Stimulated activated CD4-positive, alpha-beta T cell treated with anti-CD3 and anti-CD28 coated beads, Interleukin-15, amount 100 ng/mL, for 1 hour (primary cell): ENCODE measurements at regions not wholly inside any gene's neighbourhood (a gene's known extent, or its start where the extent isn't known, plus 50 kb on each side); places are given as distances from the start of the nearest gene placed in this dataset.

Experiments
- DNase-seq, 2 donors: peaks; one replicate each; pipeline ENCODE4 v3.0.0-alpha.2; 2020; ENCODE audit warnings: low read depth in 1 of 2, low spot score in 1 of 2

GRCh38 chr9:80435591-80435990 lies 863.8 kb downstream of the TLE4 start:
- no peak for DNase-seq

- no peak for DNase-seq
Measured at GRCh38 chr9:80426992-80427391, 855.2 kb downstream of the TLE4 start.

- DNase-seq: no peak
Measured at GRCh38 chr9:80417211-80417773, 845.5 kb downstream of the TLE4 start.

- no peak for DNase-seq
Measured at GRCh38 chr9:80410106-80410505, 838.3 kb downstream of the TLE4 start.

- no peak for DNase-seq
Measured at GRCh38 chr9:80407220-80407619, 835.5 kb downstream of the TLE4 start.

- DNase-seq: no peak
Measured at GRCh38 chr9:80401243-80401642, 829.5 kb downstream of the TLE4 start.

DNA sequence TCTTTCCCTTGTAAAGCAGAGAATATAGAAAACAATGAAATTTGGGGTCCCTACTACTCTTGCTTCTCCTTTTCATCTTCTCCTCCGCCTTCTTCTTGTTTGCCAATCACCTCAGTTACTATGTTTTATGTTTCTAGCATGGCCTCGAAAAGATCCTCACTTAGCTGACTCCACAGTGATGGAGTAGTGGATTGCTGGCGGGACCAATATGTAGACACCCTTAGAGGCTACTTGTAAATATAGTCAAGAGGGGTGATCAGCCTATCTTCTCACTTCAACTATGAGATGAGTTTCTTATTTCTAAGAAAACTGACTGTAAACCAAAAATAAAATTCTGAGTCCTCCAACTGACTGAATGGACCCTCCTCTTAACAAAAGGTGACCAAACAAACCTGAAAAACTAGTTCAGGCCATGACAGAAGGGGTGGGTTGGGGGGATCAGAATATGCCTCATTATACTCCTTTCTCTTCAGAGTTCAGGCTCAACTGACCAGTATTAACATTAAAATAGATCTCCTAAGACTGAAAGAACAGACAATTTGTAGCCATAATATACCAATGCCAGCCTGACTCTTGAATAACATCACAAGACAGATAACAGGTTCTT lies 829.0 kb downstream of the TLE4 start:
- no peak for DNase-seq

DNA sequence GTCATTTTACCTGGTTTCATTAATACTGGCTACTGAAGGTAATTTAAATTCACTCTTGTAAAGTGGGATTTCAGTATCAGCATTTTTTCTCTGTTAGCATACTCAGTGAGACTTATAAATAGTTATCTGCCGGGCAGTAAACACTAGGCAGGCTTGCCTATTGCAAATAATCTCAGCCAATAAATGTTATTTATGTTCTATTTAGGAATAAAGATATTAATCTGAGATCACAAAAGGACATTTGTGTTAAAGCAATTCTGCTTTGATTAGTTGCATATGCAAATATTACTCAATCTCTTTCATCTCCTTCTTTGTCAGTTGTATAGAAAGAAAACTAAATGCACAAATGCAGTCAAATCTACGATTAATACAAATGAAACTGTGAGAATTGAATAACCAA lies 827.8 kb downstream of the TLE4 start:
- no peak for DNase-seq

GRCh38 chr9:80387828-80388227 lies 816.1 kb downstream of the TLE4 start:
- DNase-seq: no peak

DNA sequence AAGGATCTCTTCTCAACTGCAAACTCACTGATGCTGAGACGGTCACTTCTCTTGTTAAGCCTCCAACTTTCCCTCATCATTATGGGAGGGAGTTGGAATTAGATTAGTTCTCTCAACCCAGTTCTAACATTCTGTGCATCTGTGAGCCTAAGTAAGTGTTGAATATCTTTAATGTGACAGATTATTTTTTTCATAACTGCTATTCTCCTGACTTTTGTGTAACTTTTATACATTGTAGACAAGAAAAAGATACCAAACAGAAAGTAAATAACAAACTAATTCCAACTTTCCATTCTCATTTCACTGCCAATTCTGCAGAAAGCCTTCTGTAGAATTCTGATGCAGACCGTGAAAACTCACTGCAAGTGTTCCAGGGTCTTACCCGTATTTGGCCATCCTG lies 813.5 kb downstream of the TLE4 start:
- no peak for DNase-seq

DNA sequence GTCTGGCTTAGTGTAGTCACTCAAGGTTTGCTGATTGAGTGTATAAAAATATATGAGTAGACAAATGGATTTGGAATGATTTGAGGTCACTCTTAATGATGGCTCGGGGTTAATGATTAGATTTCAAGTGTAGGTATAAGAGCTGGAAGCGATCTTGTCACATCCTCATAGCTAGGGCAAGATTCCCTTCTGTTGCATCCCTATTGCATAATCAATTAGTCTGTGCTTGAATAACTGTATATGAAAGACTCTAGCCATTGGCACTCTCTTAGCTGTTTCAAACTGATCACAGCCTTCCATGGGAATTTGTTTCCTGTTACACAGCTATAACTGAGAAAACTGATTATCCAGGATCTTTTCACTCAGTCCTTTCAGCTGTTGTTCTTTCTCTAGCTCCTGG lies 811.6 kb downstream of the TLE4 start:
- no peak for DNase-seq

GRCh38 chr9:80382211-80382891 lies 810.6 kb downstream of the TLE4 start:
- DNase-seq: no peak

GRCh38 chr9:80380301-80380700 lies 808.5 kb downstream of the TLE4 start:
- no peak for DNase-seq

DNA sequence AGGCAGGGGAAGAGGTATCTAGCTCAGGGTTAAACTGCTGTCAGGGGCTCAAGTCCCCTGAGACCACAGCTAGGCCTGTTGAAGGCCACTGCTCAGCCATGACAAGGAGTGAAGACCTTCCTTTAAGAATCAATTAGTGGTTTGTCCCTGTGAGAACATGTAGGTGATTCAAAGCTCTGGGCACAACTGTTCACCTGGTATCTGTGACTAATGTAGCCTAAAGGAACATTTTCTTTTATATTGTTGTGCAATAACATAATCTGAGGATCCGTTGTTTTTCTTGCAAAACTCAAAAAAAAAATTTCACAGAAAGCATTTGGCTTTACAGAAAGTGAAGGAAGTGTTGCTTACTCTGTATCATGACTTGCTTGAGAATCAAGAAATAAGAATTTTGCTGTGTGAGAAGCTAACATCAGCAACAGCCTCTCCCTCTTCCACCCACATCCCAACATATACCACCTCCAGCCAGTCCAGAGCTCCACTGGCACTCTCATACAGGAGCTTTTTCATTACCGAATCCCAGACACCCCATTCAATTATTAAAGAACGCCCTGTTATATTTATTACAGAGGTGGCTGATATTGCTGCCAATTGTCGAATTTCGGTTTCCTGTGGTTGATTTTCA lies 807.0 kb downstream of the TLE4 start:
- no peak for DNase-seq

- DNase-seq: no peak
Measured at GRCh38 chr9:80376180-80376579, 804.4 kb downstream of the TLE4 start.

GRCh38 chr9:80375477-80375876 lies 803.7 kb downstream of the TLE4 start:
- no peak for DNase-seq

- DNase-seq: no peak
Measured at GRCh38 chr9:80369641-80370040, 797.9 kb downstream of the TLE4 start.

GRCh38 chr9:80366626-80367025 lies 794.9 kb downstream of the TLE4 start:
- no peak for DNase-seq

DNA sequence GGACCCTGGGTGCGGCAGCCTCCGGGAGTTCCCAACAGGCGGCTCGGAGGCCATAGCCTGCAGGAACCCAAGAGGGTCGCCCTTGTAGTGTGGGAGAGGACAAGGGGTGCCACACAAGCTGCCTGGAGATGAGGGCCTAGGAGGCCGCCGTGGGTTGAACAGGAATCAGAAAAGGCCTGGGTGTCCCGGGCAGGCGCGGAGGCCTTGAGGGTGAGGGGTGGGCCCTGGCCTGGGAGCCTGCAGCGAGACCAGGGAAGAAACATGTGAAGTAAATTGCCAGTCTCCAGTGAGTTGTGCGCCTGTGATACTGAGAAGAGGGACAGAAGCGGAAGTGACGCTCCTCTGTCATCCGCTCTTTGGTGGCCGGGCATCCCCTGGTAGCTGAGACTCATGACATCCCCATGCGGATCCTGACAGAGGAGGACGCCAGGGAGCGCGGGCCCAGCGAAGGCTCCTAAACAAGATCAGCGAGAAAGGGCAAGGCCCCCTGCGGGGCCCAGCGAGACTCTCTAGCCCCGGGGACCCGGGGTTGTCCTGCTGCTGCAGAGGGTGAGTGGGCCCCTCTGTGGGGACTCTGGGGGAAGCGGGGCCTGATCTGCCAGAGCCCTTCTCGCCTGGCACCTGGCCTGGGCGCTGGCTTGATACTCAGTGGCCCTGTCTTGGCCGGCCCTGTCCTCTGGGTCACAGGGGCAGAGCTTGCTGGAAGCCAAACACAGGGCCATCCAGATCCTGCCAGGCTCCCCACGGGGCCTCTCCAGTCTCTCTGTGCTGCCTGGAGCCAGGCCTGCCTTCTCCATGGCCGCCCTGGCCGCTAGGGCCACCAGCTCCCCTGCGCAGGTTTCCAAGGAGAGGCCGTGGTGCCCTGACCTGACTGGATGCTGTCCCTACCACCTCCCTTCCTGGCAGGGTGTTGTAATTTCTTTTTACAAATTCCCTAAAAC lies 788.4 kb downstream of the TLE4 start:
- DNase-seq: no peak

- no peak for DNase-seq
Measured at GRCh38 chr9:80359291-80359690, 787.5 kb downstream of the TLE4 start.

DNA sequence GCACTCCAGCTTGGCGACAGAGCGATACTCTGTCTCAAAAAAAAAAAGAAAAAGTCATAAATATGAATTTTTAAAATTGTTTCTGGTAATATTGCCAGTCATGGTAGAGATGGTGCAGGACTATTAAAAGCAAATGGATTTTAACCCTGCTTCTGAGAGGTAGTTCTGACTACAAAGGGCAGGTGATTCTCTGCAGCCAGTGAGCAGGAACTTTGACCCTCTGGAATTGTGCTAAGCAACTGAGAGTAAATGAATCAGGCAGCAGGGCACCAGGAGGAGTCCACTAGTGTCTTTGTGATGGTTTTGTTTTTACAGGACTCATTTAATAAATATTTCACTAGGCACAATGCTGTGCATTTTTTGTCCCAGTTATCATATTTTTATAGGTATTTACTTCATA lies 781.2 kb downstream of the TLE4 start:
- no peak for DNase-seq
